ENCODE measurements at regions not wholly inside any gene's neighbourhood (a gene's known extent, or its start where the extent isn't known, plus 50 kb on each side); places are given as distances from the start of the nearest gene placed in this dataset.

DNA sequence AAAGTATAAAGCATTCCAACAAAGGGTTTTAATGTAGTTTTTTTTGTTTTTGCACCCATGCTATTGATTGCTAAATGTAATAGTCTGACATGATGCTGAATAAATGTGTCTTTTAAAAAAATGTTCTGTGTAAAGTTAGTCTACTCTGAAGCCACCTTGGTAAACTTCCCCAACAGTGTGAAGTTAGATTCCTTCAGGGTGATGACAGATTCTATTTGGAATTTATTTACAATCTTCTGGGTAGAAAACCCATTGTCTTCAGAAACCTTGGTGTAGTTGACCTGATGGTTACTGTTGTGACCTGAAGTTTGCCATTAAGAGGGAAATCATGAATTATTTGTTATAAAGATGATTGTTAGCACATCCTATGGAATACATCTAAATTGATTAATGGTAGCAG is 64.7 kb upstream of the TRPC7 start:
- H3K4me1 Mint-ChIP-seq = peaks cover 7% of the 10 kb centered on the region
- Histone ChIP-seq H3K4me2 (no peak overlapping the region), H4K20me1 (replicated peaks; ENCODE audit: insufficient read depth) (no peaks in the 10 kb centered on the region), H3K36me3 (ENCODE audit: insufficient read depth) (no peaks in the 10 kb centered on the region), H3K27ac (ENCODE audit: low read depth) (no peak overlapping the region), H3K4me1 (ENCODE audit: insufficient read depth) (no peaks in the 10 kb centered on the region), H2AFZ (no peak overlapping the region), H3F3A (replicated peaks; ENCODE audit: low read depth) (no peaks in the 10 kb centered on the region), H3K4me3 (no peak overlapping the region), H3K79me2 (replicated peaks; ENCODE audit: insufficient read depth) (no peaks in the 10 kb centered on the region), H3K27me3 (ENCODE audit: insufficient read depth) (no peaks in the 10 kb centered on the region), H3K9me2 (ENCODE audit: insufficient read depth) (peaks cover 27% of the 10 kb centered on the region)
- H3K9me3 Mint-ChIP-seq = no peaks in the 10 kb centered on the region
- H3K27ac Mint-ChIP-seq = no peak overlapping the region
- TF ChIP-seq, protein P1, sequence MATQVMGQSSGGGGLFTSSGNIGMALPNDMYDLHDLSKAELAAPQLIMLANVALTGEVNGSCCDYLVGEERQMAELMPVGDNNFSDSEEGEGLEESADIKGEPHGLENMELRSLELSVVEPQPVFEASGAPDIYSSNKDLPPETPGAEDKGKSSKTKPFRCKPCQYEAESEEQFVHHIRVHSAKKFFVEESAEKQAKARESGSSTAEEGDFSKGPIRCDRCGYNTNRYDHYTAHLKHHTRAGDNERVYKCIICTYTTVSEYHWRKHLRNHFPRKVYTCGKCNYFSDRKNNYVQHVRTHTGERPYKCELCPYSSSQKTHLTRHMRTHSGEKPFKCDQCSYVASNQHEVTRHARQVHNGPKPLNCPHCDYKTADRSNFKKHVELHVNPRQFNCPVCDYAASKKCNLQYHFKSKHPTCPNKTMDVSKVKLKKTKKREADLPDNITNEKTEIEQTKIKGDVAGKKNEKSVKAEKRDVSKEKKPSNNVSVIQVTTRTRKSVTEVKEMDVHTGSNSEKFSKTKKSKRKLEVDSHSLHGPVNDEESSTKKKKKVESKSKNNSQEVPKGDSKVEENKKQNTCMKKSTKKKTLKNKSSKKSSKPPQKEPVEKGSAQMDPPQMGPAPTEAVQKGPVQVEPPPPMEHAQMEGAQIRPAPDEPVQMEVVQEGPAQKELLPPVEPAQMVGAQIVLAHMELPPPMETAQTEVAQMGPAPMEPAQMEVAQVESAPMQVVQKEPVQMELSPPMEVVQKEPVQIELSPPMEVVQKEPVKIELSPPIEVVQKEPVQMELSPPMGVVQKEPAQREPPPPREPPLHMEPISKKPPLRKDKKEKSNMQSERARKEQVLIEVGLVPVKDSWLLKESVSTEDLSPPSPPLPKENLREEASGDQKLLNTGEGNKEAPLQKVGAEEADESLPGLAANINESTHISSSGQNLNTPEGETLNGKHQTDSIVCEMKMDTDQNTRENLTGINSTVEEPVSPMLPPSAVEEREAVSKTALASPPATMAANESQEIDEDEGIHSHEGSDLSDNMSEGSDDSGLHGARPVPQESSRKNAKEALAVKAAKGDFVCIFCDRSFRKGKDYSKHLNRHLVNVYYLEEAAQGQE (IDR thresholded peaks at IDR 0.05; ENCODE audit: unreplicated experiment) = no peak
- DNase-seq (ENCODE audit: low spot score) (no peak), ATAC-seq (no peak)
- no peak overlapping the region for H3K4me3 Mint-ChIP-seq
- peaks cover 1% of the 10 kb centered on the region for H3K27me3 Mint-ChIP-seq (ENCODE audit: insufficient read depth, low read depth, poor library complexity)
- no peaks in the 10 kb centered on the region for H3K36me3 Mint-ChIP-seq (ENCODE audit: low read depth)

DNA sequence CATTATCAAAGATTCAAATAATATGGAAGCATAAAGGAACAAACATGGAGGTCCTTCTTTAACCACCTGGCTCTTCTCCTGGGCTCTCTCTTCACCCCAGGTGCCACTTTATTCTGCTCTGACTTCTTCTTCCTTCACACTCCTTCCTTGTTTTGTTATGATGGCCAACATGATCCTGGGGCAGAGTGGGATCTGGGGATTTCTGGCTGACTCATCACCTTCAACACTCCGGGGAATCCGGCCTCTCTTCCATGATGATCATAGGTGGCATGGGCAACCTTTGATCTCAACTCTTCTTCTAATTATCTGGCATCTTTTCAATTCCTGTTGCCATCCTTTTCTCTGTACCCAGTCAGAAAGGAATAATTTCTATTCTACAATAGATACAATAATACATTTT is 62.1 kb upstream of the TRPC7 start:
- no peaks in the 10 kb centered on the region for H3K79me2 ChIP-seq (replicated peaks; ENCODE audit: insufficient read depth)
- H3K4me1 ChIP-seq (ENCODE audit: insufficient read depth) = no peaks in the 10 kb centered on the region
- no peak overlapping the region for H3K27ac Mint-ChIP-seq
- peaks cover 22% of the 10 kb centered on the region for H3K9me2 ChIP-seq (ENCODE audit: insufficient read depth)
- no peaks in the 10 kb centered on the region for H4K20me1 ChIP-seq (replicated peaks; ENCODE audit: insufficient read depth)
- DNase-seq (ENCODE audit: low spot score) (no peak), ATAC-seq (no peak)
- H3K4me1 Mint-ChIP-seq = peaks cover 11% of the 10 kb centered on the region
- no peaks in the 10 kb centered on the region for H3K9me3 Mint-ChIP-seq
- peaks cover 3% of the 10 kb centered on the region for H3K27me3 Mint-ChIP-seq (ENCODE audit: insufficient read depth, low read depth, poor library complexity)
- H3K27ac ChIP-seq (ENCODE audit: low read depth) = no peak overlapping the region
- H3K4me3 ChIP-seq = no peak overlapping the region
- no peaks in the 10 kb centered on the region for H3F3A ChIP-seq (replicated peaks; ENCODE audit: low read depth)
- no peak overlapping the region for H3K4me2 ChIP-seq
- no peaks in the 10 kb centered on the region for H3K36me3 ChIP-seq (ENCODE audit: insufficient read depth)
- no peak overlapping the region for H3K4me3 Mint-ChIP-seq
- H3K36me3 Mint-ChIP-seq (ENCODE audit: low read depth) = no peaks in the 10 kb centered on the region
- no peaks in the 10 kb centered on the region for H3K27me3 ChIP-seq (ENCODE audit: insufficient read depth)
- no peak overlapping the region for H2AFZ ChIP-seq
- TF ChIP-seq ZNF114 (CRISPR knock-in tag; IDR thresholded peaks at IDR 0.05) (no peak), NANOG (IDR thresholded peaks at IDR 0.05; ENCODE audit: borderline replicate concordance) (no peak), EZH2phosphoT487 (IDR thresholded peaks at IDR 0.05; ENCODE audit: unreplicated experiment) (no peak), CREB1 (CRISPR knock-in tag; IDR thresholded peaks at IDR 0.05; ENCODE audit: low read depth) (no peak), POLR2AphosphoS5 (IDR thresholded peaks at IDR 0.05; ENCODE audit: low read depth) (no peak), EZH2 (IDR thresholded peaks at IDR 0.05; ENCODE audit: low read depth, unreplicated experiment) (no peak), ZNF331 (CRISPR knock-in tag; IDR thresholded peaks at IDR 0.05; ENCODE audit: low read depth) (no peak), JUNB (IDR thresholded peaks at IDR 0.05; ENCODE audit: unreplicated experiment) (no peak)
- TF ChIP-seq, protein P2, sequence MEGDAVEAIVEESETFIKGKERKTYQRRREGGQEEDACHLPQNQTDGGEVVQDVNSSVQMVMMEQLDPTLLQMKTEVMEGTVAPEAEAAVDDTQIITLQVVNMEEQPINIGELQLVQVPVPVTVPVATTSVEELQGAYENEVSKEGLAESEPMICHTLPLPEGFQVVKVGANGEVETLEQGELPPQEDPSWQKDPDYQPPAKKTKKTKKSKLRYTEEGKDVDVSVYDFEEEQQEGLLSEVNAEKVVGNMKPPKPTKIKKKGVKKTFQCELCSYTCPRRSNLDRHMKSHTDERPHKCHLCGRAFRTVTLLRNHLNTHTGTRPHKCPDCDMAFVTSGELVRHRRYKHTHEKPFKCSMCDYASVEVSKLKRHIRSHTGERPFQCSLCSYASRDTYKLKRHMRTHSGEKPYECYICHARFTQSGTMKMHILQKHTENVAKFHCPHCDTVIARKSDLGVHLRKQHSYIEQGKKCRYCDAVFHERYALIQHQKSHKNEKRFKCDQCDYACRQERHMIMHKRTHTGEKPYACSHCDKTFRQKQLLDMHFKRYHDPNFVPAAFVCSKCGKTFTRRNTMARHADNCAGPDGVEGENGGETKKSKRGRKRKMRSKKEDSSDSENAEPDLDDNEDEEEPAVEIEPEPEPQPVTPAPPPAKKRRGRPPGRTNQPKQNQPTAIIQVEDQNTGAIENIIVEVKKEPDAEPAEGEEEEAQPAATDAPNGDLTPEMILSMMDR (conservative IDR thresholded peaks at IDR 0.05; ENCODE audit: low read depth in 2 of 2) = no peak
- TF ChIP-seq, protein P1 (IDR thresholded peaks at IDR 0.05; ENCODE audit: unreplicated experiment) = no peak
- TF ChIP-seq, protein P3, sequence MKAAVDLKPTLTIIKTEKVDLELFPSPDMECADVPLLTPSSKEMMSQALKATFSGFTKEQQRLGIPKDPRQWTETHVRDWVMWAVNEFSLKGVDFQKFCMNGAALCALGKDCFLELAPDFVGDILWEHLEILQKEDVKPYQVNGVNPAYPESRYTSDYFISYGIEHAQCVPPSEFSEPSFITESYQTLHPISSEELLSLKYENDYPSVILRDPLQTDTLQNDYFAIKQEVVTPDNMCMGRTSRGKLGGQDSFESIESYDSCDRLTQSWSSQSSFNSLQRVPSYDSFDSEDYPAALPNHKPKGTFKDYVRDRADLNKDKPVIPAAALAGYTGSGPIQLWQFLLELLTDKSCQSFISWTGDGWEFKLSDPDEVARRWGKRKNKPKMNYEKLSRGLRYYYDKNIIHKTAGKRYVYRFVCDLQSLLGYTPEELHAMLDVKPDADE (IDR thresholded peaks at IDR 0.05) = no peak

Data from GM23338 (cell line).